Medulla oblongata (tissue), 1 donor: ENCODE measurements at regions not wholly inside any gene's neighbourhood (a gene's known extent, or its start where the extent isn't known, plus 50 kb on each side); places are given as distances from the start of the nearest gene placed in this dataset.
"Not testable (repeated sequence)": the region's sequence is repeated elsewhere in the genome, so short reads cannot be mapped to it uniquely, and the experiment has no call there.

Experiments used
- DNase-seq: peaks from one replicate; pipeline ENCODE4 v3.0.0-alpha.2; 2015; ENCODE audit errors: extremely low spot score

DNA sequence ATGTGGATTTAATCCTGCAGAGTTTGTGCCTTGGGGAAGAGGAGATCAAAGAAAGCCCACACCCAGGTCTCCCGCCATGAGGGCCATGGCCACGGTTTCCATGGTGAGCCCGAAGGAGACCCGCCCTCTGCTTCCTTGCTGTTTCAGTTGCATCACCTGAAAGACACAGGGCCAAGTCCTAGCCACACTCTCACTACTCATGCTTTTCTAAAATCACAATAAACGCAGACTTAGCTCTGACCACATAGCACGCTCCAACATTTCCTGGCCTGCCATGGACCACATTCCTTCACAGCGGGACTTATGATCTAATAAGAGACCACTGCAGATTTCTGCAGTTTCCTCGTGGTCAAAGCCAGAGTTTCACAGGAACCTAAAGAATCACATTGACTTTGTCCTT, 426.0 kb upstream of the NR3C2 start:
- DNase-seq: no peak

DNA sequence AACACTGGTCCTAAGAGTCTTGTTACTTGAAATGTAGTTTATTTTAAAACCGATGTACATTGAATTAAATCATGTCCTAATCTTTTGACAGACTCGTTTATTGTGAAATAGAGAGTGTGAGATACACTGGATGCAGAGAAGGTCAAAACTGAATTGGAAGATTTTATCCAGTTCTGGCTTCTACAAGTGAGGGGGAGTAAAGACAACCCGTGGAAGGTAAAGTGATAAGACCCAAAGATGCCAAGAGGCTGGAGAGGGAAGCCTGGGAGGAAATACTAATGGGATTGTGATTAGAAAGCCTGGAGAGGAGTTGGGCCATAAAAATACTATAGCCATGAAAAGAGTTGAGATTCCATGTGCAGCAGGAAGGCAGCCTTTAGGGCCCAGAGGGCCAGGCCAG, 424.5 kb upstream of the NR3C2 start:
- DNase-seq: no peak

DNA sequence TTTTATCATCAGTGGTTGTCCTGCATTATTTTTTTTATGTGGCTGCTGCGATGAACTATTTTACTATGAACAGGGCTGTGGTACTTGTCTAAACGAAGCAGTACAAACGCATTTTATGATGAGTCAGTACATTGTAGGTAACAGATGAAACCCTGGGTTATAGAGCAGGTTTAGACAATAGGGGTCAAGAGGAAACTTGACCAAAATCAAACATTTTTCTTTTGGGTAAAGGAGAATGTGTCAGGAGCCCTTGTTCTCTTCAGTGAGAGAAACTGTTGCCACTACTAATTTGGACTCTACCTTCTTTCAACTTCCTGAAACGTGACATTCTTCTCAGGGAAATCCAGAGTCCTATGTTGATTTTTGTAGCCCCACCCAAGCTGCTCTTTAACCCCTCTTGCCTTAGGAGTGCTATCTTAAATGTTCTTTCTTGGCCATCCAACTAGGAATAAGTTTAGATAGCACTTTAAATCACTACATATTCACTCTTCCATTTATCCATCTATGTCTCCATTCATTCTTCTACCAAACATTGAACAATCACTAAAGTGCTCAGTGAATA, 415.8 kb upstream of the NR3C2 start:
- DNase-seq: no peak

DNA sequence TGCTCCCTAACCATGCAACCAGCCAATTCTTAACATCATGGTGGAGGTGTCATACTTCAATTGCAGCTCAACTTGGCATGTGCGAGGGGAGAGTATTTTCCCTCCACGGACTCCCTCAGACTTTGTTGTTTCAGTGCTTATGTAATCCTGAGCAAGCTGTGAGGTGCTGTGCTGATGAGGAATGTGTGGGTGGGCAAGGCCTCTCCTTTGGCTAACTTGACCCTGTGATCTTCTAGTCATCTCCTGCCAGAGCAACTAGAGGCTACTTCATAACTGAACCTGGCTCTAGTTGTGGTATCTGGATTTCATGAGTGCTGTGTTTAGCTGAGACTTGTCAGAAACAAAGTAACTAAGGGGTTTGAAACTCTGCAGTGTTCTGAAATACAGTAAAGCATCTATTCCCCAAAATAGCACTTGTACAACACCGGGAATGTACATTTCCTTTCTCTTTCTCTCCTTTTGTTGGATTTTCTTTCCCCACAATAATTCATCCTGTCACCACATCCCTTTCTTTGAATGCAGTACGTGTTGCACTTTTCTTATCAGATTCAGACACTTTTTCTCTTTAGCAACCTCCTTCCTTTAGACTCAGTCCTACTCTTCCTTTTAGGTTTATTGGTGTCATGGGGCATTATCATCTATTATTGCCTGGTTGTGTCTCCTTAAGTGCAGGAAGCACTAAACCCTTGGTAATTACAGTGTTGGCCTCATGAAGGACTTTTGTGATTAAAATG, 415.2 kb upstream of the NR3C2 start:
- DNase-seq: no peak

DNA sequence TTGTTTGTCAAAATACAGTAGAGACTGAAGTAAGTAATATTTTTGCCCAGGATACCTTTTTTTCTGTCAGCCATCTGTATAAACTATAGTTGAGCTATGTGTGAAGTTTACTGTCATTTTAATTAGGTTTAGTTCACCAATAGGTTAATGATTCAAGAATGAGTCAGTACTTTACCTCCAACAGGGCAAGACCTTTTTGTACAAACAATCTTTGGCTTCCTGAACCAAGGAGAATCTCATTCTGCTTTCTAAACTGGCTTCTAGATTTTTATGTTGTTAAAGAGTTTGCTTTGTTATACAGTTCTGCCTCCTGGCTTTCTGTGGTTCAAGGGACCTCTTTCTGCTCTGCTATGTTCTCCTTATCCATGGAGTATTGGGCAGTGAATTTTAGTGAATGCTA, 412.0 kb upstream of the NR3C2 start:
- no peak for DNase-seq

DNA sequence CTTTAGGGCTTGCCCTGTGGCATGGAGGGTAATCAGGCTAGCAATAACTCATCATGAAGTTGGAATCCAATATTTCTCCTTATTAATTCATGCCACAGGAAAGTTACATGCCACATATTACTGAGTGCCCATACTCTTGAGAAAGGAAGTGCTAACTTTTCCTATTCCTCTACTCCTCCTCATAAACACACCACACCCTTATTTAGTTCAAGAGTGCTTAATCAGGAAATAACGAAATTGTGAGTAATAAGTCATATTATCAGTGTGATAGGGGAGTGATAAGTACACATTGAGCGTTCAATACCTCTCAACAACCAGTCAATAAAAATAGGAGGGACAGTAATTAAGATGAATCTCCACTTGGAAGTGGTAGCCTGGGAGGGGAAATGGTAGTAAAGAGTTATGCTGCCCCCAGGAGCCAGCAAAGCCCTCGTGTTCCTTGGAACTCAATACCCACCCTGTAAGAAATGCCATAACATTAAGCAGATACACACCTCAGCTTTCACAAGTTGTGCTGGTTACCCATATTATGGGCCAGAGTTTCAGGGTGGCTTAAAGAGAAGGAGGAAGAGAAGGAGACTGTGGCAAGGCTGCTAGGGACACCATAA, 410.0 kb upstream of the NR3C2 start:
- DNase-seq: no peak

DNA sequence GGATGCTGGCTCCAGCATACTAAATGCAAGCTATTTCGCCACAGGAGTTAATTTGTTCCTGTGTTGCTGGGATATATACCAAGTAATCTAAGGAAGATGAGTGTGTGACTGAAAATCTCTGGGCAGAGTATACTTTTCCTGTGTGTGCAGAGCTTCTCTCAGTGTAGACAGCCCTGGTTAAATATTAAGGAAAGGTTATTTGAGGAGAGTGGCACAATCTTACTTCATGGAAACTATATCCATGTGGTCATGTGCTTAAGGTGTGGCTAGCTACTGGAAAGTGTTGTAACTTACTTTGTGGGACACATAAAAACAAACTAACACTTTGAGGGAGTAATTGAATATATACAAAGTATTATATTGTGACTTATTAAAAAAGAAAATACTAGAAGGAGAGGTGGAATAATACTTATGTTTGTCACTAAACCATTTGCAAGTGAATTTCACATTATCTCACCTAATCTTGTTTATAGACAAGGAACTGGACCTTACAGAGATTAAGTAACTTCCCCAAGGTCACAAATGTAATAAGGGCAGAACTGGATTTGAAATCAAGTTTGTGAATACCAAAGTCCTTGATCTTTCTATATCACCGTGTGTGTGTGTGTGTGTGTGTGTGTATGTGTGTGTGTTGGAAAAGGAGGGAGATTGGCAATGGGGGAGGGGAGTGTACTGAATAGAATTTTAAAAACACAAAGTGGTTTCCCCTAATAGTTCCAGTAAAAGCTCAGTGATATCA, 408.2 kb upstream of the NR3C2 start:
- no peak for DNase-seq

DNA sequence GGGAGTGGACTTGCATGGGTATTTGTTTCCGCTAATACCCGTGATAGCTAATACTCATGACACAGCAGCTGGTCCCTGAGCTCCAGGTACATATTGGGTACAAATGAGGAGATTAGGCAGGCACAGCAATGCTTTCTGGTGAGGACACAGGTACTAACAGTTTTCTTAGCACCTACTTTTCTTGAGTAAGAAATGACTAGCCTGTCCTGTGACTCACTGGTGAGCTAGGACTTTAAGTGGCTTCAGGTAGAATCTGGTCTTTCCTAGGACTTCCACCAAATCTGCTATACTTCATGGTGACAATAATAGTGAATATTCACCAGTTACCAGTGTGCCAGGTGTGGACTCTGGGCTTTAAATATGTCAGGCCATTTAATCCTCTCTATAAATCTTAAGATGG, 407.4 kb upstream of the NR3C2 start:
- no peak for DNase-seq

DNA sequence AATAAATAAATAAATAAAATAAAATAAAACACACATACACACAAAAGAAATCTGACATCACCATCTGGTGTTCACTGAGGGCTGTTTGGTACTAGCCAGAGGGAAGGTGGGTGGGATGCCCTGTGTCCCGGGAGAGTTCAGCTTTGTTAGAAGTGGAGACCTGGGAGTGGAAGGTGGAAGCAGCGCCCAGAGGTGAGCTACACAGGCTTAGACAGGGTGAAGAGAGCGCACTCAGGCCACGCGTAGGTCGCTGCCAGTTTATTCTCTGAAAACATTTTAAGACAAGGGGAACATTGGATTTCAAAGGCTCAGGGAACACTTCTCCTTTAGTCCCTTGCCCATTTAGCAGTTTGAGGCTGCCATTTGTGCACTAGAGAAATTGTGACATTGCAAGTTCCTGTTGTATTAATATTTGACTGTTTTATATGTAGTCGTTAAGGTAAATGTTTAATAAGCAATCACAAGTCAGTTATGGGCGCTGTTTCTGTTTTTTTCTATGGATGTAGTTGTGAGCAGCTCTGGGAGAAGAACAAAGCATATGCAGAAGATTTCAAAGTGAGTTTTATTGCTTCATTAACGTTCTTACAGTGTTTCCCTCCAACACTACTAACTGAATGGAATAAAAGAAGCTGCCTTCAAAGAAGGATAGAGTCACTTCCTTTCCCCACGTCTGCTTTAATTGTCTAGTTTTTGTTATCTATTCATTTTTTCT, 405.5 kb upstream of the NR3C2 start:
- DNase-seq: no peak

DNA sequence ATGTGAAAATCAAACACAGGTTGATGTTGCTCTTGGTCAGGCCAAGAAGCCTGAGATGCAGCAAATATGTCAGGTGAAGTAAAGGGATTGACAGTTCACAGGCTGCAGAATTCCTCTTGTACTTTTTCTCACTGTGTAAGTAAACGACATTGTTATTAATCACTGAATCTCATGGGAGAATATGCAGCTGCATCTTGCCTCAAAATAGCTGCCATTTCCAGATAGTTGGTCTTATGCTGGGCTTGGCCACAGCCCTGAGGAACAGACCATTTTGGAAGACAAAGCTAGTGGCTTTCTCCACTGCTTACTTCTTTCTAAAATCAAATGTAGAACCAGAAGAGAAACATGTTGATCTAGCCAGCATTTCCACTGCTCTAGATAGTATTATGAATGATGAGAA, 403.4 kb upstream of the NR3C2 start:
- no peak for DNase-seq

DNA sequence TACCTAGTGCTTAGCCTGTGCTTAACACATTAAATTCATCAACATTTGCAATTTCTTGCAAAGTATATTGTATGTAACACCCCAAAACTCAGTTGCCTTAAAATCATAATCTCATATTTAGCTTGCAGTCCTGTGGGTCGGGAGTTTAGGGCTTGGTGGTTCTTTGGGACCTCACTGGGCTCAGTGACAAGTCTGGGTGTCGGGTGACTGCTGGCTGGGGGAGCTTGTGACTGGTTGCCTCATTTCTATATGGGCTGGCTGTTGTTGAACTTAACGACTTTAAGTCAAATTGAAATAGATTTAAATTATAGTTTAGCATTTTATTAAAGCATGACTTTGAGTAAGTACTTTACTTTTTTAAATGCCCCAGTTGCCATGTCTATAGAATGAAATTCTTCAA, 401.4 kb upstream of the NR3C2 start:
- no peak for DNase-seq

DNA sequence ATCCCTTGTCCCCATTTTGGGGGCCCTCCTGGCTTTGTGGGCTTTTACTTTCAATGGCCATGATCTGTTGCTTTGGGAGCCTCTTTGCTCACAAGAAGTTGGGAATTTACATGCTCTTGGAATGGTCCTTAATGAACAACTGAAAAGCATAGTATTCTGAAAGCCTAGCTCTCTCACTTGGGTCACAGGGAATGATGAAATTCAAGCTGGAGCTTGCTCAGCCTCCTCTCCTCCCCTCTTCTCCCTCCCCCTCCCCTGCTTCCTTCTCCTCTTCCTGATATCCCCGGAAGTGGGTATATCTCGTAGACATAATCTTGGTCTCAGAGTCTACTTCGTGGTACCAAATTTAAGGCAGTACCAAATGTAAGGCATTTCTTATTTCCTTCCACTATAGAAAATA, 400.6 kb upstream of the NR3C2 start:
- no peak for DNase-seq

DNA sequence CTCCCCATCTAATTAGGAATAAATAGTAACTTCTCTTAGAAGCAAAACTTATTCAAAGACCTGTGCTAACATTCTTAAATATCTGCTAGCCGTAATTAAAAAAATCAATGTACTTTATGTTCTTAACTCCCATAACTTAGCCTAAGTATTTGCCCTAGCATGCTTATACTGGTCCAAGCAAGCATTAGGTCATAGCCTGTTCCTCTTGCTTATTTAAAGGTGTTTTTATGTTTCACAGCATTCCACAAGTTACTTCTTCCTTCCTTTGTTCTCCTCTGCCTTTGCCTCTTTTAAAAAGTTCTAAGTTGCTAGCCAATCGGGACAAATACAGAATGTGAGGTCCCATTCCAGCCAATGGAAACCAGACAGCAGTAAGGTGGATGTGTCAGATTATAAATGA, 395.4 kb upstream of the NR3C2 start:
- not testable (repeated sequence) for DNase-seq

DNA sequence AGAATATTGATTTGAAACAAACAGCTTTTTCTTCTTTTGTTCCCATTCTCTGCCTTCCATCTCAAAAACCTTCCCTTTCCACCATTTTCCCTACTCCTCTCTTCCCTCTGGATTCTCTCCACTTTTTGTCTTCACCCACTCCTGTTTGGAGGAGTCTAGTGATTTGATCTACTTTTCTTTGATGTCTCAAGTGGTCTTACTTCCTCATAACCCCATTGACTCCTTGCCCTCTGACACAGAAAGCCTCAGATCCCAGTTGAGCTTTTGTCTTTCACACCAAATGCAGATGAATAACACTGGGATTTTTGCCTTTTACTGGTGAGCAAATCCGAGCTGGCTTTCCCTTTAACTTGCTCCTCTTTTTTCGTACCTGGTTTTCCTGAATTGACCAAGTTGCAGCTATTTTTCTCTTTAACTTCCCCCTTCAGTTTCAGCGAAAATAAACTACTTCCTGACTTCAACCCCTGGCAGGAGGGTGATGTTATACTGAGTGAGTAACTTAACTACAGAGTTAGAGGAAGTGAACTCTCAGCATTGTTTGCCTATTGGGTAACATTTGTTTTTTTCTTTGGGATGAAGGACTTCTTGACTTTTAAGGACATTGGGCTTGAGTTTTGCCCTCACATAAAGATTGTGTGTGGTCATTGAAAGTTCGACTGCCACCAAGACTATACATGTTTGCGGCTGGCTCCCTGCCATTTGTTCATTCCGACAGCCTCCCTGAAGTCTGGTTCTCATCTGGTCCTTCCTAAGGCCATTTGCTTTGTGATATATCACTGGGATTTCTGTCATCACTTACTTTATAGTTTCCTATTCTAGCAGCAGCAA, 392.8 kb upstream of the NR3C2 start:
- peak; percentile 69 for DNase-seq

DNA sequence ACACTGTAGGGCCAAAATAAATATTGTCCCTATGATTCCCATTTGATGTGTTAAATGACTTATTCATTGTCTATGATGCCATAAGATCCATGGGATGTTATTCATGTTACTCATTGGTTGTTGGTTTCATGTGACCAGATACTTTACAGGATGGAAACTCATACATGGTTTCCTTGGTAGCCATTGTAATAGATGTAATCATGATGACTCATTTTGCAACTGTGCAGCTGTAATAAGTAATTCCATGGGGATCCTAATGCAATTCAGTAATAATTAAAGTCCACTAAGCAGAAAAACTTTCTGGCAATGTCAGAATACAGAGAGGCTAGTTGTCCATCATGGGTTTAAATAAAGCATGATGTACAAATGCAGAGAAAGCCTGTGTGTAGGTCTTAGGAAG, 389.7 kb upstream of the NR3C2 start:
- DNase-seq: no peak

DNA sequence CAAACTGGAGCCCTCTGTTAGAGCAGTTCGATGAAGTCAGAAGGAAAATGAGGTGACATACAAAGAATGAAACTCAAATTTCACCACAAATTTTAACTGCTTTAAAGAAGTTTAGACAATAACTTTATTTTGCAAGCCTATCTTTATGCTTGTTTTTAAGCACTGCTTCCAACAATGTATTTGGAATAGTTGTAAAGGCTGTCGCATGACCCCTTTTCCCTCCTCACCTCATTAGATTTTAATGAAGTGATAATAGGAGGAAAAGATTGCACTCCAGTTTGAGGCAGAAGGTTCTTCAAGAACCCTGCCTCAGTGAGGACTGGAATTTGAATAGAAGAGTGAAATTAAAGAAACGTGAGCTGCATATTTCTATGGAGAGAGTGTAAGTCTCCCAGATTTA, 386.1 kb upstream of the NR3C2 start:
- DNase-seq: no peak

DNA sequence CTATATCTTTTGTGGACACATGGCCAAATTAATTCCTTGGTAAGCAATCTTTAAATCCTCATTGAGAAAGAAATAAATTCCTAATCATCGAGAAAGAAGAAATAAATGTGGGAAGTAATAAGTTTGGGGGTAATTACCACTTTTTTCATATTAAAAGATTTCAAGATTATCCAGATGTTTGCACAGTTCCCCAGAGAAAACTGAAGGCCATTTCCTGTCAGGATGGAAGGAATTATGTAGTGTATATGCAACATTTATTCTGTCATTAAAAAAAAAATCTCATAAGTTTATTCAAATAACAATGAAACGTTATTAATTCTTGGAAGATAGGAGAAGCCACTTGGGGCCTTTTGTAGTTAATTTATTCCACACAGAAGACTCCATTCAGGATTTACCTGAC, 385.6 kb upstream of the NR3C2 start:
- DNase-seq: no peak

DNA sequence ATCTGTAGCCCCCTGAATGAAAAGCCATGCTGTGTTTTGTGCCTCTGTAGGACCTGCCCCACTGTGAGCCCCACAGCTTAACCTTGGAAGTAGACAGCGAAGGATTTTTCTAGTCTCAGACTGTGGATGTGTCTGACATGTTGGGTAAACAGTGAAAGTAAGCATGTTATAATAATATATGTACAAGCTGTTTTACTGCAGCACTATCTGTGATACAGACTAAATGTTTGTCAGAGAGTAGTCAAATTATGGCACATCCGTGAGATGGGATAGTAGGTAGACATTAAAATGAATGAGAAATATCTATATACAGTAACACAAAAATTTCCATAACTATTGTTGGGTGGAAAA, 381.2 kb upstream of the NR3C2 start:
- DNase-seq: no peak

DNA sequence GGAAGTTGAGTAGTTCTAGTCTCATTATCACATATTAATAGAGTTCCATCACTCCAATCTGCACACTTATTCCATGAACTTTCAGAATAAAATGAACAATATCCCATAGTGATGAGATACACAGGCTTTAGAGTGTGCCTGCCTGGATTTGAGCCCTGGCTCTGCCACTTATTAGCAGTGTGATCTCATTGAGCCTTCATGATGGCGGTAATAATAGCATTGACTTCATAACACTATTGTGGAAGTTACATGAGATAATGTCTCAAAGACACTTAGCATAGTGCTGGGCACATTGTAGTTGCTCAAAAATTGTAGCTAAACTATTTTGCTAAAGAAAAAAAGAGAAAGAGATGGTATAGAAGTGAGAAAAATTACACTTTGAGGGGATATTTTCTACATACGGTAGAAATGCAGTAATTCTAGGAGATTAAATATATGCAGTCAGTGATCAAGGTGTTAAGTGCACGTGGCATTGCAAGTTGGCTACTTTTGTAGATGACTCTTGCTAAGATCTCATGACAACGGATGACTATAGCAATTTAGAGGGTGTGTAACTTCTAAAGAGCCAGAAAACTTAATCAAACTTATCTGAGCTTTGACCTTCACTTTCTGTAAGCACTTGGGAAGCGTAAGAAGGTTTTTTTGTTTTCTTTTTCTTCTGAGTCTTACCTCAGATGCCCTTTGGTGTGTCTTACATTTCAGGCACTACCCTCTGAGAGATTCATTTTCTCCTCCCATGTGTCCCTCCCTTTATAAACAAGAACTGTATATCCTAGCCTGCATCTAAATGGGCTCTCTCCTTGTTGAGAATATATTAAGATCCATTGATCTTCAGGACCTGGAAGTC, 380.6 kb upstream of the NR3C2 start:
- DNase-seq: no peak

DNA sequence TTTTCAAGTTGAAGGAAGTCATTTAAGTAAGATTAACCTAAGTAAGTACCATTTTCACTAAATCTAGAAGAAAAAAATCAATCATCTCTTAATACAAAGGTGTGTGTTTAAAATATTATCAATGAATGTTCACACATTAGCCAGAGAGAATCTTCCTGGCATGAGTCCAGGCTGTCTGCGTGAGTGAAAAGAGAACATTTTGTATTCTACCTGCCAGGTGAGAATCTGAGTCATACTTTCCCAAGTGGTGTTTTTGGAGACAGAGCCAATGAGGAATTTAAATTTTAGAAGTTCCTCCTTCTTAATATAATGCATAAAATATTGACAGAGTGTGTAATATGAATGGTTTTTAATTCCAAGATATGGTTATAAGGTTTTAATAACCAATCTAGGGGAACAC, 371.8 kb upstream of the NR3C2 start:
- DNase-seq: no peak

DNA sequence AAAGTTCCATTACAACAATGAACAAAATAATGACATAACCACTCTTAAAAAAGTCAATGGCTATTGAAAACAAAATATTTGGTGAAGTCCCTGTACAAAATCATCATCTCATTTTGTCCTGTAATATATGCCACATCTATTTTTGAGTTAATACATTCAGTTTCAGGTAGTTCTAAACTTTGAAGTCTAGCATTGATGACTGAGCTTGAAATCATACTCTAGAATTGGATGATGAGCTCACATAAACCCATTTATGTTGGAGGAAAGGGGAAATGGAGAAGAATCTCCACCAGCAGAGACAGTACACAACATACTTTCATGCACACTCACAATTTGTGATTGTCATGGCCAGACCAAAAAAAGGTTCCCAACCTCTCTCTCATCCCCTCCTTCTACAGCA, 371.1 kb upstream of the NR3C2 start:
- DNase-seq: no peak
